Cardiac muscle cell (in vitro differentiated cells and primary cell): ENCODE measurements at regions not wholly inside any gene's neighbourhood (a gene's known extent, or its start where the extent isn't known, plus 50 kb on each side); places are given as distances from the start of the nearest gene placed in this dataset.

Experiments
- DNase-seq, 2 donors: peaks; one replicate each; pipeline versions ENCODE4 v3.0.0 to v3.0.0-alpha.2; 2010 to 2017; ENCODE audit warnings: low read depth in 1 of 2, low spot score in 1 of 2
- H3K27ac ChIP-seq: fragments of 200-600 bp; sonication (generic); 2 replicates; pipeline ENCODE4 v1.5.1; 2016
- H3K27me3 ChIP-seq: fragments of 200-600 bp; sonication (generic); 2 replicates; pipeline ENCODE4 v1.6.0; 2016; ENCODE audit warnings: control low read depth
- H3K36me3 ChIP-seq: fragments of 200-600 bp; sonication (generic); 2 replicates; pipeline ENCODE4 v1.5.1; 2016; ENCODE audit warnings: control low read depth
- H3K4me1 ChIP-seq: fragments of 200-600 bp; sonication (generic); 2 replicates; pipeline ENCODE4 v1.8.1; 2017; ENCODE audit warnings: low read depth, mild to moderate bottlenecking, mixed run types
- H3K4me3 ChIP-seq: fragments of 200-600 bp; sonication (generic); 2 replicates; pipeline ENCODE4 v1.5.1; 2016; ENCODE audit warnings: mild to moderate bottlenecking
- H3K9me3 ChIP-seq: fragments of 200-600 bp; sonication (generic); 2 replicates; pipeline ENCODE4 v1.5.1; 2017; ENCODE audit warnings: low read depth, mild to moderate bottlenecking, control low read depth
- CTCF ChIP-seq: IDR thresholded peaks from 2 replicates; pipeline ENCODE4 v1.5.1; 2012; ENCODE audit warnings: low read depth, mild to moderate bottlenecking, low read length

- no peak for TF ChIP-seq CTCF
- Histone ChIP-seq H3K4me1 (no peaks in the 10 kb centered on the region), H3K27ac (no peak overlapping the region), H3K36me3 (no peaks in the 10 kb centered on the region), H3K9me3 (no peaks in the 10 kb centered on the region), H3K27me3 (no peaks in the 10 kb centered on the region), H3K4me3 (no peak overlapping the region)
- no peak for DNase-seq
Observed at GRCh38 chr13:99836291-99836690, 135.3 kb downstream of the ZIC5 start.

GRCh38 chr13:99835442-99835841, 136.1 kb downstream of the ZIC5 start:
- Histone ChIP-seq H3K4me1 (no peaks in the 10 kb centered on the region), H3K27me3 (no peaks in the 10 kb centered on the region), H3K27ac (no peak overlapping the region), H3K4me3 (no peak overlapping the region), H3K36me3 (no peaks in the 10 kb centered on the region), H3K9me3 (no peaks in the 10 kb centered on the region)
- DNase-seq = no peak
- no peak for TF ChIP-seq CTCF

GRCh38 chr13:99834246-99834645, 137.3 kb downstream of the ZIC5 start:
- no peak for DNase-seq
- Histone ChIP-seq H3K4me3 (no peak overlapping the region), H3K4me1 (no peaks in the 10 kb centered on the region), H3K36me3 (no peaks in the 10 kb centered on the region), H3K9me3 (no peaks in the 10 kb centered on the region), H3K27me3 (no peaks in the 10 kb centered on the region), H3K27ac (no peak overlapping the region)
- TF ChIP-seq CTCF = no peak

- Histone ChIP-seq H3K27ac (no peak overlapping the region), H3K4me1 (no peaks in the 10 kb centered on the region), H3K36me3 (no peaks in the 10 kb centered on the region), H3K4me3 (no peak overlapping the region), H3K27me3 (no peaks in the 10 kb centered on the region), H3K9me3 (no peaks in the 10 kb centered on the region)
- no peak for DNase-seq
- no peak for TF ChIP-seq CTCF
Observed at GRCh38 chr13:99832347-99832746, 139.2 kb downstream of the ZIC5 start.

GRCh38 chr13:99830931-99831330, 140.6 kb downstream of the ZIC5 start:
- DNase-seq = no peak
- Histone ChIP-seq H3K4me3 (no peak overlapping the region), H3K36me3 (no peaks in the 10 kb centered on the region), H3K27me3 (no peaks in the 10 kb centered on the region), H3K27ac (no peak overlapping the region), H3K4me1 (no peaks in the 10 kb centered on the region), H3K9me3 (no peaks in the 10 kb centered on the region)
- no peak for TF ChIP-seq CTCF

- H3K27me3 ChIP-seq = no peaks in the 10 kb centered on the region
- no peak for TF ChIP-seq CTCF
- H3K36me3 ChIP-seq = no peaks in the 10 kb centered on the region
- no peaks in the 10 kb centered on the region for H3K4me1 ChIP-seq
- no peak overlapping the region for H3K27ac ChIP-seq
- DNase-seq = no peak
- no peaks in the 10 kb centered on the region for H3K9me3 ChIP-seq
- H3K4me3 ChIP-seq = no peak overlapping the region
Observed at GRCh38 chr13:99829593-99830239, 141.9 kb downstream of the ZIC5 start.
